Heart left ventricle (tissue), 13 donors: ENCODE measurements at regions not wholly inside any gene's neighbourhood (a gene's known extent, or its start where the extent isn't known, plus 50 kb on each side); places are given as distances from the start of the nearest gene placed in this dataset.

Experiments used
- CTCF ChIP-seq, 12 donors: fragments of 200-600 bp; sonication (generic) in 4 of 12; IDR thresholded peaks; one replicate each; pipeline versions ENCODE4 v1.5.0 to v1.8.0; 2018 to 2022; ENCODE audit warnings: antibody characterized with exemption in 12 of 12, mild to moderate bottlenecking in 5 of 12
- POLR2A ChIP-seq, 2 donors: fragments of 450-650 bp; IDR thresholded peaks; one replicate each; pipeline ENCODE4 v1.6.1; 2017; ENCODE audit warnings: antibody characterized with exemption in 2 of 2, mild to moderate bottlenecking in 2 of 2, moderate library complexity in 2 of 2
- donor health status: ischemic (EF 13 %, LVEDD 7.1; RV severe dilation, severe dysfunction).
- donor health status: DM: no; HTN: yes; CAD: no.
- donor health status: DM: no; HTN: no; CAD: no.
- donor health status: ischemic (EF 25% LVEDD 6.9; RV normal size, moderate dysfunction).
- donor health status: ischemic (EF 25% LVEDD 5.7; RV mildly dilated, moderate dysfunction).
- donor health status: ischemic (EF 35%, LVEDD 5.7; RV mildly dilated, moderate dysfunction).
- donor health status: nonischemic (EF 11% LVEDD 7.7; RV severe dilation, severe dysfunction).
- donor health status: DM: yes; HTN: yes; CAD: no.
- donor health status: PGD.
- donor health status: ischemic (EF 29% LVEDD 5.4; RV normal size, mild dysfunction).
- donor health status: nonischemic (EF 23%, LVEDD 6.1; RV moderate dilation, normal function).

GRCh38 chr11:107177106-107177477, 158.8 kb upstream of the GUCY1A2 start:
- no peak for TF ChIP-seq POLR2A (IDR thresholded peaks at IDR 0.05)
- TF ChIP-seq CTCF (IDR thresholded peaks at IDR 0.05) = no peak
